ENCODE measurements at regions not wholly inside any gene's neighbourhood (a gene's known extent, or its start where the extent isn't known, plus 50 kb on each side); places are given as distances from the start of the nearest gene placed in this dataset.

GRCh38 chr5:5658889-5659465 is 236.5 kb downstream of the ICE1 start:
- no peak for DNase-seq

- DNase-seq = no peak
Observed at GRCh38 chr5:5658226-5658625, 235.7 kb downstream of the ICE1 start.

GRCh38 chr5:5652181-5652580 is 229.7 kb downstream of the ICE1 start:
- DNase-seq = no peak

GRCh38 chr5:5650949-5651348 is 228.5 kb downstream of the ICE1 start:
- DNase-seq = no peak

GRCh38 chr5:5650242-5650641 is 227.8 kb downstream of the ICE1 start:
- DNase-seq = no peak

- no peak for DNase-seq
Observed at GRCh38 chr5:5649641-5650040, 227.2 kb downstream of the ICE1 start.

GRCh38 chr5:5648694-5649093 is 226.2 kb downstream of the ICE1 start:
- DNase-seq = no peak

GRCh38 chr5:5645891-5646290 is 223.4 kb downstream of the ICE1 start:
- no peak for DNase-seq

- no peak for DNase-seq
Observed at GRCh38 chr5:5645198-5645597, 222.7 kb downstream of the ICE1 start.

GRCh38 chr5:5644249-5644648 is 221.8 kb downstream of the ICE1 start:
- DNase-seq = no peak

GRCh38 chr5:5643481-5643880 is 221.0 kb downstream of the ICE1 start:
- DNase-seq = no peak

- DNase-seq = no peak
Observed at GRCh38 chr5:5638211-5638610, 215.7 kb downstream of the ICE1 start.

GRCh38 chr5:5637173-5637572 is 214.7 kb downstream of the ICE1 start:
- DNase-seq = no peak

GRCh38 chr5:5634817-5635216 is 212.3 kb downstream of the ICE1 start:
- DNase-seq = no peak

GRCh38 chr5:5633579-5633978 is 211.1 kb downstream of the ICE1 start:
- no peak for DNase-seq

GRCh38 chr5:5632678-5633077 is 210.2 kb downstream of the ICE1 start:
- DNase-seq = no peak

GRCh38 chr5:5629607-5629978 is 207.1 kb downstream of the ICE1 start:
- no peak for DNase-seq

- DNase-seq = no peak
Observed at GRCh38 chr5:5628866-5629606, 206.6 kb downstream of the ICE1 start.

- DNase-seq = no peak
Observed at GRCh38 chr5:5626412-5626811, 203.9 kb downstream of the ICE1 start.

GRCh38 chr5:5625491-5625890 is 203.0 kb downstream of the ICE1 start:
- DNase-seq = no peak

GRCh38 chr5:5623397-5623796 is 200.9 kb downstream of the ICE1 start:
- DNase-seq = no peak

- DNase-seq = no peak
Observed at GRCh38 chr5:5622806-5623205, 200.3 kb downstream of the ICE1 start.

GRCh38 chr5:5619546-5619945 is 197.1 kb downstream of the ICE1 start:
- no peak for DNase-seq

- no peak for DNase-seq
Observed at GRCh38 chr5:5617024-5617423, 194.5 kb downstream of the ICE1 start.

- no peak for DNase-seq
Observed at GRCh38 chr5:5616247-5616895, 193.9 kb downstream of the ICE1 start.

Measured in activated CD4-positive, alpha-beta T cell treated with anti-CD3 and anti-CD28 coated beads for 48 hours (primary cell).